Lung (tissue), 11 donors: ENCODE measurements at regions not wholly inside any gene's neighbourhood (a gene's known extent, or its start where the extent isn't known, plus 50 kb on each side); places are given as distances from the start of the nearest gene placed in this dataset.

Source experiments
- ATAC-seq: fragments of 200-7000 bp; cut with Tn5 transposase; one replicate; pipeline ENCODE4 v1.9.1; 2020; ENCODE audit warnings: moderate number of reproducible peaks; ENCODE audit not compliant: insufficient read depth, low FRiP score
- DNase-seq, 3 donors: peaks; one replicate each; pipeline ENCODE4 v3.0.0-alpha.2; 2013 to 2017
- H3K27ac ChIP-seq, 2 donors: one replicate each; pipeline ENCODE4 v1.5.1; 2013; ENCODE audit warnings: mild to moderate bottlenecking in 2 of 2, moderate library complexity in 2 of 2, control low read depth in 1 of 2, inconsistent platforms in 1 of 2, low read depth in 1 of 2, low read length in 1 of 2
- H3K27me3 ChIP-seq, 3 donors: one replicate each; pipeline ENCODE4 v1.5.1; 2013; ENCODE audit warnings: low read length in 2 of 3; ENCODE audit not compliant: control insufficient read depth in 3 of 3, insufficient read depth in 3 of 3
- H3K36me3 ChIP-seq, 4 donors: one replicate each; pipeline ENCODE4 v1.5.1; 2013; ENCODE audit warnings: low read length in 4 of 4, mild to moderate bottlenecking in 1 of 4, moderate library complexity in 1 of 4; ENCODE audit not compliant: control insufficient read depth in 4 of 4, insufficient read depth in 4 of 4
- H3K4me1 ChIP-seq, 5 donors: one replicate each; pipeline ENCODE4 v1.5.1; 2013; ENCODE audit warnings: low read length in 5 of 5, mild to moderate bottlenecking in 2 of 5, moderate library complexity in 1 of 5; ENCODE audit not compliant: control insufficient read depth in 5 of 5, insufficient read depth in 5 of 5
- H3K4me3 ChIP-seq: one replicate; pipeline ENCODE4 v1.5.1; 2013; ENCODE audit warnings: mild to moderate bottlenecking, control low read depth, moderate library complexity
- H3K9ac ChIP-seq, 2 donors: one replicate each; pipeline ENCODE4 v1.5.1; 2013; ENCODE audit warnings: low read length in 2 of 2, control low read depth in 1 of 2; ENCODE audit not compliant: insufficient read depth in 1 of 2
- H3K9me3 ChIP-seq, 4 donors: one replicate each; pipeline ENCODE4 v1.5.1; 2013; ENCODE audit warnings: low read length in 3 of 4, mild to moderate bottlenecking in 1 of 4, moderate library complexity in 1 of 4; ENCODE audit not compliant: control insufficient read depth in 4 of 4, insufficient read depth in 3 of 4
- WGBS, 2 donors: extraction: QIAGEN DNeasy Blood & Tissue Kit; methylation state at CpG; one replicate each; pipeline ENCODE4 v1.1.7; 2013; 5-methylcytosine and 5-hydroxymethylcytosine counted together
- TF ChIP-seq, protein P1 (sequence below): IDR thresholded peaks from 2 replicates; pipeline ENCODE4 v1.5.1; 2012; ENCODE audit warnings: mild to moderate bottlenecking; ENCODE audit errors: control extremely low read depth, extremely low read depth
- donor health status: control.
- donor health status: control.
- donor health status: Bipolar disorder and iron deficiency.
- donor health status: healthy.
- donor health status: DM: yes; HTN: yes; CAD: no.

DNA sequence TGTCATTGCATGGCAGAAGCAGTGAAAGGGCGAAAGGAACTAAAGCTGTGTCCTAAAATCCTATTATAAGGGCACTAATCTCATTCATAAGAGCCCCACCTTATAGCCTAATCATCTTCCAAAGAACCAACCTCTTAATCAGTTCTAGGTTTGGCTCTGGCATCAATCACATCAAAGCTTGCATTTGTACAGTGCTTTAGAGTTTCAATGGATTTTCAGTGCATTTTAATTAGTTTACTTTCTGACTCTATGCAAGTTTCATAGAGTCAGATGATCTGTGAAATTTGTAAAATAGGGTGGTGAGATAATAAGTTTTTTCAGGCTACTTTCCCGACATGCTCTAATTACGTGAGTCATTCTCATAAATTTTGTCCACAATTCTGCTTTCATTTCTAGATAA, 341.1 kb downstream of the DIPK2A start:
- Histone ChIP-seq H3K27me3 (no peaks in the 10 kb centered on the region), H3K9me3 (no peaks in the 10 kb centered on the region), H3K36me3 (no peaks in the 10 kb centered on the region), H3K27ac (no peak overlapping the region), H3K4me1 (no peaks in the 10 kb centered on the region), H3K4me3 (no peak overlapping the region), H3K9ac (no peak overlapping the region)
- no peak for DNase-seq
- WGBS, 2 donors: 56 to 73% methylated on average over 3 of the region's 3 CpGs
- TF ChIP-seq, protein P1, sequence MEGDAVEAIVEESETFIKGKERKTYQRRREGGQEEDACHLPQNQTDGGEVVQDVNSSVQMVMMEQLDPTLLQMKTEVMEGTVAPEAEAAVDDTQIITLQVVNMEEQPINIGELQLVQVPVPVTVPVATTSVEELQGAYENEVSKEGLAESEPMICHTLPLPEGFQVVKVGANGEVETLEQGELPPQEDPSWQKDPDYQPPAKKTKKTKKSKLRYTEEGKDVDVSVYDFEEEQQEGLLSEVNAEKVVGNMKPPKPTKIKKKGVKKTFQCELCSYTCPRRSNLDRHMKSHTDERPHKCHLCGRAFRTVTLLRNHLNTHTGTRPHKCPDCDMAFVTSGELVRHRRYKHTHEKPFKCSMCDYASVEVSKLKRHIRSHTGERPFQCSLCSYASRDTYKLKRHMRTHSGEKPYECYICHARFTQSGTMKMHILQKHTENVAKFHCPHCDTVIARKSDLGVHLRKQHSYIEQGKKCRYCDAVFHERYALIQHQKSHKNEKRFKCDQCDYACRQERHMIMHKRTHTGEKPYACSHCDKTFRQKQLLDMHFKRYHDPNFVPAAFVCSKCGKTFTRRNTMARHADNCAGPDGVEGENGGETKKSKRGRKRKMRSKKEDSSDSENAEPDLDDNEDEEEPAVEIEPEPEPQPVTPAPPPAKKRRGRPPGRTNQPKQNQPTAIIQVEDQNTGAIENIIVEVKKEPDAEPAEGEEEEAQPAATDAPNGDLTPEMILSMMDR: no peak
- ATAC-seq: no peak

- no peak overlapping the region for H3K27ac ChIP-seq
- H3K36me3 ChIP-seq: no peaks in the 10 kb centered on the region
- ATAC-seq (no peak), DNase-seq (no peak)
- no peak overlapping the region for H3K4me3 ChIP-seq
- H3K27me3 ChIP-seq: no peaks in the 10 kb centered on the region
- no peak overlapping the region for H3K9ac ChIP-seq
- no peaks in the 10 kb centered on the region for H3K4me1 ChIP-seq
- WGBS, 2 donors: 78 to 84% methylated on average over 3 of the region's 3 CpGs
- no peaks in the 10 kb centered on the region for H3K9me3 ChIP-seq
- TF ChIP-seq, protein P1: no peak
Observed at GRCh38 chr3:144314946-144315345, 343.3 kb downstream of the DIPK2A start.

- no peaks in the 10 kb centered on the region for H3K36me3 ChIP-seq
- ATAC-seq (no peak), DNase-seq (no peak)
- no peak overlapping the region for H3K9ac ChIP-seq
- no peaks in the 10 kb centered on the region for H3K4me1 ChIP-seq
- TF ChIP-seq, protein P1: no peak
- H3K27ac ChIP-seq: no peak overlapping the region
- no peak overlapping the region for H3K4me3 ChIP-seq
- H3K9me3 ChIP-seq: no peaks in the 10 kb centered on the region
- 80 to 84% methylated on average over 2 of the region's 2 CpGs for WGBS, 2 donors
- H3K27me3 ChIP-seq: no peaks in the 10 kb centered on the region
Observed at GRCh38 chr3:144317961-144318360, 346.3 kb downstream of the DIPK2A start.

DNA sequence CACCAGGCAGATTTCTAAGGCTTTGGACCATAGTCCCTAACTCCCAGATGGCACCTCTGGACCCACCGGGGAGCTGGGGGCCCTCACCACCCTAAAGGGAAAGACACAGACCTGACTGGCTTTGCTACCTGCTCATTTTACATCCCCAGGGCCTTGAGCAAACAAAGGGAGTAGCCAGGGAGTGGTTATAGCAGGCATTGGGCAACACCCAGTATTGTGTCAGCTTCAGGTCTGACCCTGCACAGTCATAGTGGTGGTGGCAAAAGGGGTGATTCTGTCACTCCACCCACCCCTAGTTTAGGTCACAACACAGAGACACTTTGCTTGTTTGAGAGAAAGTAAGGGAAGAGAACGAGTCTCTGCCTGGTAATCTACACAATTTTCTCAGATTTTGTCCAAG, 352.5 kb downstream of the DIPK2A start:
- Histone ChIP-seq H3K27me3 (no peaks in the 10 kb centered on the region), H3K9me3 (peaks cover 0 to 7% (median 0%) of the 10 kb centered on the region in 4 donors), H3K27ac (no peak overlapping the region), H3K4me3 (no peak overlapping the region), H3K36me3 (no peaks in the 10 kb centered on the region), H3K9ac (no peak overlapping the region), H3K4me1 (no peaks in the 10 kb centered on the region)
- 84 to 89% methylated on average over 2 of the region's 2 CpGs for WGBS, 2 donors
- TF ChIP-seq, protein P1: no peak
- DNase-seq: no peak
- no peak for ATAC-seq
